Activated CD8-positive, alpha-beta memory T cell treated with anti-CD3 and anti-CD28 coated beads, Interleukin-2, amount 50 U/mL, for 4 hours (primary cell): ENCODE measurements at regions not wholly inside any gene's neighbourhood (a gene's known extent, or its start where the extent isn't known, plus 50 kb on each side); places are given as distances from the start of the nearest gene placed in this dataset.
"Not testable (repeated sequence)": the region's sequence is repeated elsewhere in the genome, so short reads cannot be mapped to it uniquely, and the experiment has no call there.

Source experiments
- DNase-seq: peaks from one replicate; pipeline ENCODE4 v3.0.0-alpha.2; 2020

DNA sequence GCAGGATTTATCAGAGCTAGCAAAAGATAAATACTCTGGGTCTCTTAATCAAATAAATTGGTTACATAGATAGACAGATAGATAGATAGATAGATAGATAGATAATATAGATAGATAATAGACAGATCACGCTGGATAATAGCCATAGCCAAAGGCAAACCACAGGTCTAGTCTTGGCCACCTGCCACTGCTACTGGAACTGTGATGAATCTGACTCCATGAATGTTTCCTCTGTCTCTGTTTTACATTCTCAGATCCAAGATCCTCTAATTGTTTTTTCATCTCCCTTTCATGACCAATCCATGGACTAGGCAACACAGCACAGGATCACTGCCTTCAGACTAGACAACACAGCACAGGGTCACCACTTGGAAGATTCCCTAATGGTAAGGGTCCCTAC lies 444.7 kb upstream of the NFIA start:
- no peak for DNase-seq

DNA sequence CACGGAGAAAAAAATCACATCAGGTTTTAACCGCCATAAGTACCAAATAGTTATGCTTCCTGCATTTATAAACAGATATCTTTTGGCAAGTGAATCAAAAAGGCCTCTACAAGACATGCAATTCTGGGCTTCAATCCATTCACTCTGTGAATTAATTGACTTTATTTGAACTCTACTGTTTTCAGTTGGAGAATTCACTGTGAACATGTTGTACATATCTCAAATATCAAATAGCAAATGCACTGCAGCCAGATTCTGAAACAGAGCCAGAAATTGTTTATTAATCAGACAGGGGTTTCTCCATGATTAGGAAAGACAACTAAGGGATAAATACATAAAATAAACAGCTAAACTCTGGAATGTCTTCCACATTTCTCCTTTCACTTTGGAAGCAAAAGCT lies 445.4 kb upstream of the NFIA start:
- DNase-seq = no peak

DNA sequence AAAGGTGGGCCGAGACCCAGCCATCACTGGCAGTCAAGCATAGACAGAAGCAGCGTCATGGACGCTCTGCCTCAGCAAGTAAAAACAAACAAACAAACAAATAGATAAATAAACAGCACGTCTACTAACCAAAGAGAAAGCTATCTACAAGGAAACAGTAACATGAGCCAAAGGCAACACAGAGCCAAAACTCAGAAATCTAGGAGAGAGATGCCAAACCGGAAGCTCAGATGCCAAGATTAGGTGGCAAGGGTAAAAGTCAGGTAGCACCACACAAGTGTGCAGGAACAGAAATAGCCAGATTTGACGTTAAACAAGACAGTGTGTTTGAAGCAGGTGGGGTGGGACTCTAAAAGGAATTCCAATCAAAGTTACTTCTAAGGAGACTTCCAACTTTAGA lies 448.3 kb upstream of the NFIA start:
- DNase-seq = no peak

DNA sequence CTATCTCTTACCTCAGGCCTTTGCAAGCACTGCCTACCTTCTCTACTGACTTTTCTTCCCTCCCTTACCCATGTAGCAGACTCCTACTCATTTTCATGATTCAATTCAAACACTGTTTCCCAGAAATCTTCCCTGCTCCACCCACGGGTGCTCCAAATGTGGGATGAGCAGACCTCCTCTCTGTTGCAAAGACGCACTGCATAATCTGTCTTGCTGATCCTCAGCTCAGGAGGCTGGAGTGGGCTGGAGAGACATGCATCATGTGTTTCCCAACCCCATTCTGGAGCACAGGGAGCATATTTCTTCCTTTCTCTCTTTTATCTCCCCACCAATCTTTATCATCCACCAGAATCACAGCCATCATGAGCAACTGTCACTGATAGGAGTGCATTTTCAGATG lies 459.9 kb upstream of the NFIA start:
- DNase-seq = no peak

DNA sequence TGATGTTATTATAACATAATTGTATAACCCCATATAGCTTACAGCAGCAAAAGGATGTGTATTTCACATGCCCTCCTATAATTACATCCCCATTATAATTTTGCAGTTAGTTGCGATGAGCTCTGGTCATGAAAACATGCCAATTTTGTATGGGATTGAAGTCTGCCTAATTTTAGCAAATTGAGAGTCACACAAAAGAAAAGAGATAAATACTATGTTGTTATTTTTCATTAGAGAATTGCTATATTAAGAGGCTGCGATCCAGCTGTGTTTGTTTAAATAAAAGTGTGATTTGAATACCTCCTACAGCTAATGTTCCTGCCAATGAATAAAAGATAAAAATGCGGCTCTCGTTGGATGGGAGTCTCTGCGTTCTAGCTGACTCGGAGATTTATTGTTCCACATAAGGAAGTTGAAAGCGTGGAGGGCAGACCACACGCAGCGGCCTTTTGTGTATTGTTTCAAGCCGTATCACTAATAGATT lies 461.0 kb upstream of the NFIA start:
- no peak for DNase-seq

DNA sequence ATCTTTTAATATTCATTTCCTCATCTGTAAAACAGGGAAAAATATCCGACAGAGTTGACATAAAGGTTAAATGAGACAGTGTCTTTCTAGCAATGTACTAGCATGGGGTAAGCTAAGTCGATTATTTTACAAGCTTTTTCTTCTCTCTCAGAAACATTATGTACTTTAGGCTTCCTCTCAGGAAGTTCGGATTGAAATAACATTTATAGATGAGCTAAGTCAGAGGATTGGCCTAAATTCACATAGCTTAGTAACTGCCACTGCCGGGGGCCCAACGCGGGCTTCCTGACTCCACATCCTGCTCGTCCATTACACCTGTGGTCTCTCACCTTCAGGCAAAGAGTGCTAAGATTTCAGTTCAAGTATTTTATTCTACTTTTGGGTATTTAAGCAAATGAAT lies 462.3 kb upstream of the NFIA start:
- no peak for DNase-seq

DNA sequence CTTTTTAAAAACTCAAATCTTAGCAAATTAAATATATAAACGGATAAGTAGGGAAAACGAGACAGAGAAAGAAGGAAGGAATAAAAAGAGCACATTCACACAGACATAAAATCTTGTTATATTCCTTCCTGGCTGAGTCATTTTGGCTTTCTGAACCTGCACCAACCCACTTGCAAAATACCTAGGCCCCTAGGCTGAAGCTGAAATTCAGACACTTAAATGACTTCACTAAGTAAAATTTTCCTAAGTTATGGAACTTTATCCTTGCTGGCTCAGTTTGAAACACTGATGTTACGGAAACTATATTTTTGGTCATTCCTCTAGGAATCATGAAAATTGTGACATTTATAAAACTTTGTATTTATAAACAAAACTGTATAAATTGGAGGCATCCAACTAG lies 462.8 kb upstream of the NFIA start:
- DNase-seq = no peak

DNA sequence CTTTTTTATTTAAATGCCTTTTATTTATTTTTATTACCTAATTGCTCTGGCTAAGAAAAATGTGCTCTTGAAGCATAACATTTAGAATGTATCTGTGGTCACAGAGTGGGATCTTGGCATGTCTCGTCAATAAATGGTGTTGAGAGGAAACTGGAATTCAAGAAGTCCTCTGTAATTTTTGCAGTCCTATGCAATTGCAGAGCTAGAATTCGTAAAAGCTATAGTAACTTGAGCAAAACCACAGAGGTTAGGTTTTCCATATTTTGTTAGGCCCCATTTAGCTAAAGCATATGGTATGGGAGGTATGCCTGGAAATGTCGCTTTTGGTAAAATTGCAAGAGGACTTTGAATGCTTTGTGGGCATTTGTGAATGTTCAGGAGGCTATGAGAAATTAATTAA lies 466.7 kb upstream of the NFIA start:
- DNase-seq = no peak

DNA sequence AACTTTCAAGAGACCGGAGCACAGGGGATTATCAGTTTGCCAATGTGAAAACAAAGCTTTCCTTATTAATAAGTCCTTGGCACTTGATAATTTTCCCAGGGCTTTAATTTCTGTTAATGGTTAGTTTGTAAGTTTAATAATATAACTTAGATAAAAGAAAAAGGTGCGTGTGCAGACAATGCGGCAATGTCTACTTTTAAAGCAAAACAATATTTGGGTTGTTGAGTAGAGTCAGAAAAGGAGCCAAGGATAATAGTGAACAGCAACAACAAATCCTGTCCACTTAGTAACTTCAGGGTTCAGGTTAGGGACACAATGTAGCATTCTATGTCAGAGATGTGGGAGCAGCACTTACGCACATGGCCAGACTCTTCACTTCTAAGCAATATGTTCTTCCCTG lies 469.6 kb upstream of the NFIA start:
- no peak for DNase-seq

DNA sequence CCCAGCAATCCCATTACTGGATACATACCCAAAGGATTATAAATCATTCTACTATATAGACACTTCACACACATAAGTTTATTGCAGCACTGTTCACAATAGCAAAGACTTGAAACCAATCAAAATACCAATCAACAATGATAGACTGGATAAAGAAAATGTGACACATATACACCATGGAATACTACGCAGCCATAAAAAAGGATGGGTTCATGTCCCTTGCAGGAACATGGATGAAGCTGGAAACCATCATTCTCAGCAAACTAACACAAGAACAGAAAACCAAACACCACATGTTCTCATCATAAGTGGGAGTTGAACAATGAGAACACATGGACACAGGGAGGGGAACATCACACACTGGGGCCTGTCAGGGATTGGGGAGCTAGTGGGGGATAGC lies 475.4 kb upstream of the NFIA start:
- DNase-seq = not testable (repeated sequence)

DNA sequence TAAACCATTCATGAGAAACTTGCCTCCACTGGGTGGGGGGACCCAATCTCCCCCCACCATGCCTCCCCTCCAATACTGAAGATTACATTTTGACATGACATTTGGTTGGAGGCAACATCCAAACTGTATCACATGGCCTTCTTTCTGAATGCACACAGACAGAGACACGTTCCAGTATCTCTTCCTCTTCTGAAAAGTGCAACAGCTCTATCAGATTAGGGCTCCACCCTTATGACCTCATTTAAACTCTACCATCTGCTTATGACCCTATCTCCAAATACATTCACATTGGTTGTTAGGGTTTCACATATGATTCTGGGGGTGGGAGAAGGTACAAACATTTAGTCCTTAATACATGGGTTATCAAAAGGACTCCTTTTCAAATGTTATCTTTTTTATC lies 481.8 kb upstream of the NFIA start:
- no peak for DNase-seq

DNA sequence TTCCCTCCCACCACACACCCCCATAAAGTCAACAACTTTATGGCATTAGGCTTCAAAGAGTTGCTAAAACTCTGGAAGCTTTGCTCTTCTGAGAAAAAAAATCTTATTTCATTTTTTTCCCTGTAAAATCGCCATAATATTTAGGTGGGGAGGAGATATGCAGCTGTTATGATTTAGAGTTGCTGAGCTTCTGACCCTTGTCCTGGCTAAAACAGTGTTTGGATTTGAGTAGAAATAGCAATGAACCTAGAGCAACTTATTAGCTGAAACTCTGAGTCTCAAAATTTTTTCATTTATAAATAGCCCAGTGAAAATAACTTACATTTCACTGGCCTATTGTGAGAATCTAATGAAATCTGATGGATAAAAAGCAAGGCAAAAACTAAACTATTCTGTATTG lies 482.8 kb upstream of the NFIA start:
- no peak for DNase-seq

DNA sequence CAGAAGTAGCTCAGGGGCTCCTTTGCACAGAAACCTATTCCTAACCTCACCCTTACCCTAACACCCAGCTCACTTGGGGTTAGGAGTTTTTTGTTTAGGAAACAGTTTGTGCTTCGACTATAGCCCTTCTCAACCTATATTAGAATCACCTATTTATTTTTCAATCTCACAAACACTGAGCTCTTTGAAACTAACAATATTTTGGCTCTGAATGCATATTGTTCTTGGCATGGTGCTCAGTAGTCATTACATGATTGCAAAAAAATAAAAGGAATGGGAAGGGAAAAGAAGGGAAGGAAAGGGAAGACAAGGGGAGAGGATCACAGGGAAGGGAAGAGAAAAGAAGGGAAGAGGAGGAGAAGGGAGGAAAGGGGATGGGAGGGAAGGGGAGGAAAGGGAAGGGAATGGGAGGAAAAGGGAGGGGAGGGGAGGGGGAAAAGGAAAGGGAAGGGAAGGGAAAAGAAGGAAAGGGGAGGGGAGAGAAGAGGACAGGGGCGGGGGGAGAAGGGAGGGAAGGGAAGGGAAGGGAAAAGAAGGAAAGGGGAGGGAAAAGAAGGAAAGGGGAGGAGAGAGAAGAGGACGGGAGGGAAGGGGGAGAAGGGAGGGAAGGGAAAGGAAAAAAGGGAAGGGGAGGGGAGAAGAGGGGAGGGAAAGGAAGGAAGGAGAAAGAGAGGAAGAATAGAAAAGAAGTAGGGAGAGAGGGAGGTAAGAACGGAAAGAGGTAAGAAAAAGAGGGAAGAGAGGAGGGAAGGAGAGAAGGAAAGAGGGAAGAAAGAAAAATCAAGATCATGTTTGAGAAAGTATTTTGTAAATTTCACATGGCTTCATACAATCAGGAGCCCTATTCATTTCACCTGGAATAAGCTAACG lies 484.1 kb upstream of the NFIA start:
- DNase-seq = no peak

DNA sequence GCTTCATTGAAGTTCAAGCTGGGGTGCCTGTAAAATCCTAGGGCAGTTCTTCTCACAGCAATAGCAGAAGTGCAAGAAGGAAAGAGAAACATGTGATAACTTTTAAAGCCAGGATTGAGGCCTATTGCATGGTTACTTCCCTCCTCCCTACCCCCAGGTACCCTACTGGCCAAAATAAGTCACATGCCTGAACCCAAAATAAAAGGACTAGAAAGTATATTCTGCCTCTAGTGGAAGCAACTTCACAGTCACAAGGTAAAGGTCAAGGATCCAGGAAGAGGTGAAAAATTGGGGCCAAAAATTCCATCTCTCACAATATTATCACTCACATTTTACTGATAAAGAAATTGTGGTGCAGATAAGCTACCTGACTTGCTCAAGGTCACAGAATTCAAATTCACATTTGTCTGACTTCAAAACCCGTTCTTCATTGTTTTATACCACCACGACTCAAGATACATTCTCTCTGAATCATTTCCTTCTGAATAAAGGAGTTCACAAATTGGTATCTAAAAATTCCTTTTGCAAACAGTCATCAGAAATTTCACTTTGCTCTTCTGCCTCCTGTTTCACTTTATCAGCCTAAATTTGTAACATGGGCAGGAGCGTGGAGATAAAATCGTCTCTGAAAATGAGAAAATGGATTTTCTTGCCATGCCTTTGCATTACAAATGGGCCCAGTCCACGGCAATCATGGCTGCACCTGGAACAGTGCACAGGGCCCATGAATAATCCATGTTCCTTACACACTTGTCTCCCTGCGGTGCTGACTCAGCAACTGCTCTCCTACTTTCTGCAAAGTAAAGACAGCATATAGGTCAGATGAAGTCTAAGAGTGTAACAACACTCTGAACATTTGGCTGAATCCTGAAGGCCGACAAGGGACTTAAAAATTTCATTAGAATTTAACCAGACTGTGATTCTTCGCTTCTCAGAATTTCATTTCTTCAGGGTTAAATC lies 485.3 kb upstream of the NFIA start:
- no peak for DNase-seq

DNA sequence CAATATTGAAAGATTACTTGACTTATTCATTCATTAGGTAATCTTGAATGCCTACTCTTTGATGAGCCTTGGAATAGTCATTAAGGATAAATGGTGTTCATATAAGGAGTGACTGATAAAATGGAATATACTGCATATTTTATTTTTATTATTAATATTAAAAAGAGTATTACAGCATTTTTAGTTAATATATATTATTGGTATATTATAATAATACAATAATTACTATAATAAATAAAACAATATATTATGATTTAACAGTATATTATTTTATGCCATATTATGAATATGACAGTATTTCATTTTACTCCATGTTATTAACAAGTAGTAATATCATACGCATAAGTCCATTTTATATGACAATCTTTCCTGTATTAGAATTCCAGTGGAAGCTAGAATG lies 490.8 kb upstream of the NFIA start:
- no peak for DNase-seq

DNA sequence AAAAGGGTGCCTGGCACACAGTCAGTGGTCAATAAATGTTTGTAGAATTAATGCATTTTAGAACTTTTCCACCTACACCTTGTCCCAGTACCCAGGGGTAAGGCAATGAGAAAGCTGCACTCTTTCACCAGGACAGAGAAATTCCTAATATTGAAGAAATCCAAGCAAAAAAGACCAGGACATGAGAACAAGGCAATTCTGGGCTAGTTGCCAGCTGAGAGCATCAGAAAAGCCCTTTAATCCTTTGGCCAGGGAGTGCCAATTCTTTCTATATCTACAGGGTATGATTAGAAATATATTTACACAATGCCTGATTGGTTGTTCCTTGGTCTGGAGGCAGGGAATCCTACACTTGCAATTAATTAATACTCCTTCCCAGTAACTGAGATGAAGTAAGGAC lies 492.4 kb upstream of the NFIA start:
- DNase-seq = no peak

DNA sequence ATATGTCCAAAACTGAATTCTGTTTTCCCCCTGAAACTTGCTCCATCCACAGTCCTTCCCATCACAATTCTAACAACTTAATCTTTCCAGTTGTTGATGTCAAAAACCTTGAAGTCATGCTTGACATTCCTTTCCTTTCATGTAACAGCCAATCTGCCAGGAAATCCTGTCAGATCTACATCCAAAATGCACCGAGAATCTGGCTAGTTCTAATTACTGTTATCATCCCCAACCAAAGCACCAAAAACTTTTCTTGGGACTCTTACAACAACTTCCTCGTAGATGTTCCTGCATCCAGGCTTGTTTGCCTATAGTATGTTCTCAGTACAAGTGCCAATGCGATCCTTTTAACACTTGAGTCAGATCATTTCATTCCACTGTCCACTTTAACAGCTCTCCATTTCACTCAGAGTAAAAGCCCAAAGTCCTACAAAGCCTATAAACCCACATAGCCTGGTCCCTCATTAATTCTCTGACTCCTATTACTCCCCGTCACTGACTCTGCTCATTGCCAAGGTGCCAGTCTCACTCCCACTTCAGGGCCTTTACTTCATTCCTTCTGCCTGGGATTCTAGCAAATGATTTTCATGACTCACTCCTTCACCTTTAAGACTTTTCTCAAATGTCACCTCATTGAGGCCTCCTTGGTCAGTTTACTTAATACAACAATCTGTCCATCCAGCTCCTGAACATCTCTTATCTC lies 493.2 kb upstream of the NFIA start:
- no peak for DNase-seq

DNA sequence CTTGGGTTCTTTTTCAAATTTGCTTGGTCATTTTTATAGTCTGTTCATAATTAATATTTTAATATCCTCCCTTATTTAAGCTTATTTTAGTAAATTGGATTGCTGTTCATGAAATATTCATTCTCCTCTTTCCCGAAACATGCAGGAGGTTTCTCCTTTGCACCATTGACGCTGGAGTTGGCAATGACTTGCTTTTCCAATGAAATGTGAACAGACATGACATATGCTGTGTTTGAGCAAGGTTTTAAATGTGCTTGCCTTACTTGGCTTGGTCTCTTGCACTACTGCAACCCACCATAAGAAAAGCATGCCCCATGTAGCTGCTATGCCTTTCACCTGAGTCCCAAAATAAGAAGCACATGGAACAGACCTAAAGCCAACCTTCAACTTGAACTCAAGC lies 498.0 kb upstream of the NFIA start:
- no peak for DNase-seq

DNA sequence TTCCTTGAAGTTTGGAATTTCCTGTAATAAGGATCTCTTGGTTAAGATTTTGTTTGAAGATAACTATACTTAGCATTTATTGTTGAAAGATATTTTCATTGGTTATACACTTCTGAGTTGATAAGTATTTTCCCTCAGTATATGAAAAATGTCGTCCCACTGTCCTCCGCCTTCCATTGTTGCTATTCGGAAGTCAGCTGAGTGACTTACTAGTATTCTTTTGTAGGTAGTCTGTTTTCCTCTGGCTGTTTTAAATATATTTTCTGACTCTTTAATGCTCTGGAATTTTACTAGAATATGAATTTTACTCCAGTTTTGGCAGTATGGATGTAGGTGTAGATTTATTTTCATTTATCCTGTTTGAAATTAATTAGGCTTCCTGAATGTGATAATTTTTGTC lies 498.7 kb upstream of the NFIA start:
- no peak for DNase-seq

DNA sequence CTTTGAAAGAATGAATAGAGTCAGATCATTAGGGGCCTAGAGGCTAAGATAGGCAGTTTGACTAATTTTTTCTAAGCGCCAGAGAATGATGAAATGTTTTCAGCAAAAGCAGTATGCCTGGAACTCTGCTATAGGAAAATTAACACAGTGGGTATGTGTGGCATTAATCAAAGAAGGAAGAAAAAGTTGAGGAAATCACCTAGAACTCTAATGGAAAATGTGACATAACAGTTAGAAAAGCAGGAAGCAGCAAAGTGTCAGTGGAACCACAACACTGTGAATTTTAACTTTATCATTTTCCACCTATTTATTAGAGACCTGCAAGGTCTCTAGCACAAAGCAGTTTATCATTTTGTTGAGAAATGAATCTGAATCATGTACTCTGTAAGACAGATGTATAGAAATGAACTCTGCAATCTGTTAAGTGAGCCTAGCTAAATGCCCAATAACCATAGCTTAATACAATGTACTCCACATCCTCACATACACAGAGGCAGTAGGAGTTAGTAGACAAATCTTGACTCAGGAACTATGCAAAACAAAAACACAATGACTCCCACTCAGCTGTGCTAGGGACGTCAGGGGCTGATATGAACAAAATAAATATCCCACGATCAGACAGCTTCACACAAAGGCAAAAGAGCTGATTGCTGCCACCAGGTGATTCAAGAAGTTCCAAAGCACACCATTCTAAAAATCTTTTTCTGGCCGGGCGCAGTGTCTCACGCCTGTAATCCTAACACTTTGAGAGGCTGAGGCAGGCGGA lies 500.7 kb upstream of the NFIA start:
- no peak for DNase-seq

DNA sequence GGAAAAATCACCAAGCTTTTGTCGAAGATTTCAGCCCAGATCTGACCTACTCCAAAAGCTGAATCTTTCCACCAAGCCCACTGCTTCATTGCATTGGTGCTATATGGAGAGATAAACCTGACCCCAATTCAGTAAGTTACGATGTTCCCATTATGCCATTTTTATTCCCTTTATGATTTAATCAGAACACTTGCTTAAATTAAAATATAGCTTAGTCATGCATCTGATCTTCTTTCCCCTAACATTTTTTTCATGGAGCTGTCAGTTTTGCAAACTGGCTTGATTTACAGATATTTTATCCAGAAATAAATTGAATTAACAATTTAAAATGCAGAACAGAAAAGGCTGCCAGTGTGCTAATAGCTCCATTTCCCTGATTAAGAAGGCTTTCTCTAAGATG lies 503.5 kb upstream of the C1orf87 start:
- DNase-seq = no peak

DNA sequence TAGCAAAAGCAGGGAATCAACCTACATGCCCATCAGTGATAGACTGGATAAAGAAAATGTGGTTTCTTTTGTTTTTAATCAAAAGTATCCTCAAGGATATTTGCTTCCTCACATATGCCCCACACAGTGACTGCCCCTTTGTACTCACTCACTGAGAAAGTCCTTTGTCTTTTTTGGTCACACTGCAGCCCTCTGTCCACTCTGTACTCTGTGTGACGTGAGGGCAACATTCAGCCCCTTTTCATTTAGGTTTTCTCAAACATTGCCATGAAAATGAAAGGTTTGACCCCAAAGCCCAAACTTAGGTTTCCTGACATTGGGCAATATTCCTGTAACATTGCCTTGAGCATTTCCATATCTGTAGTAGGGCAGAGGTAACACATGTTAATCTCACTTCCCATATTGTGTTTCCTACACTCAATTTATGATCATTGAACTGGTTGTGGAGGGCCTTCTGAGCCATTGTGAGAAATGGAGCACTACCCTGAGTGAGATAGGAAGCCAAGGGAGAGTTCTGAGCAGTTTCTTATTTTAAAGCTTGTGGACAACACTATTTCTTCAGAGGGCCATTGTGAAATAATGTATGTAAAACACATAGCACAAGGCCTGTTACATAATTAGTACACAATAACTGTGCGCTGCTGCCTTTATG lies 501.9 kb upstream of the C1orf87 start:
- DNase-seq = no peak
